GM12878 (cell line): ENCODE measurements at regions not wholly inside any gene's neighbourhood (a gene's known extent, or its start where the extent isn't known, plus 50 kb on each side); places are given as distances from the start of the nearest gene placed in this dataset.

Experiments
- ATAC-seq: fragments of 200-7000 bp; cut with Tn5 transposase; 3 replicates; pipeline ENCODE4 v1.9.1; 2020; ENCODE audit warnings: mild to moderate bottlenecking, moderate library complexity
- BruUV-seq: library from RNA; stranded (reverse); fragments of 400-500 nt; replicated peaks from 2 replicates; lab custom pipeline; 2021; lab: Mats Ljungman, UMichigan
- CTCF ChIA-PET: fragments of 300-600 bp; sonication (Branson Sonifier 250); formaldehyde crosslinking; extraction: SDS; loops from one replicate; lab custom pipeline; 2021; ENCODE audit warnings: inconsistent platforms; lab: Yijun Ruan, JAX
- POLR2A ChIA-PET: fragments of 350-600 bp; formaldehyde crosslinking; extraction: SDS; loops from one replicate; lab custom pipeline; 2021; ENCODE audit warnings: inconsistent platforms; lab: Charles Lee
- RAD21 ChIA-PET: fragments of 300-600 bp; sonication (Branson Sonifier 250); formaldehyde crosslinking; loops from one replicate; lab custom pipeline; 2023; ENCODE audit warnings: antibody characterized with exemption; ENCODE audit not compliant: unreplicated experiment; lab: Charles Lee
- SMC1A ChIA-PET: fragments of 300-600 bp; sonication (Branson Sonifier 250); formaldehyde crosslinking; loops from one replicate; lab custom pipeline; 2023; ENCODE audit not compliant: unreplicated experiment, uncharacterized antibody; lab: Charles Lee
- DNase-seq: peaks from one replicate; pipeline ENCODE4 v3.0.0-alpha.2; 2011; ENCODE audit warnings: low read depth, low spot score
- FAIRE-seq: peaks from 3 replicates; lab custom pipeline; 2011; peaks lifted over from hg19 to GRCh38; lab: Jason Lieb, UNC
- H2AFZ ChIP-seq: 2 replicates; pipeline ENCODE4 v1.6.0; 2011; ENCODE audit warnings: low read depth, low read length, control low read depth; ENCODE audit not compliant: control insufficient read depth
- H3K27ac ChIP-seq: 2 replicates; pipeline ENCODE4 v1.5.1; 2011; ENCODE audit warnings: control low read depth; ENCODE audit not compliant: control insufficient read depth, insufficient read depth
- H3K27me3 ChIP-seq, 2 experiments: replicated peaks in 1 of 2; 2 replicates each; pipeline versions ENCODE4 v1.6.0 to v1.6.1; 2011; ENCODE audit warnings: low read length in 1 of 2; ENCODE audit not compliant: control insufficient read depth in 2 of 2, insufficient read depth in 2 of 2
- H3K36me3 ChIP-seq, 2 experiments: 2 replicates each; pipeline ENCODE4 v1.5.1; 2011; ENCODE audit warnings: low read length in 1 of 2; ENCODE audit not compliant: control insufficient read depth in 2 of 2, insufficient read depth in 2 of 2
- H3K4me1 ChIP-seq: 2 replicates; pipeline ENCODE4 v1.6.1; 2011; ENCODE audit warnings: mild to moderate bottlenecking, low read length, moderate library complexity, mixed read lengths; ENCODE audit not compliant: control insufficient read depth, insufficient read depth
- H3K4me2 ChIP-seq: 2 replicates; pipeline ENCODE4 v1.6.0; 2011; ENCODE audit warnings: control low read depth; ENCODE audit not compliant: control insufficient read depth, insufficient read depth
- H3K4me3 ChIP-seq: fragments of 200-600 bp; sonication (generic); 2 replicates; pipeline ENCODE4 v1.5.1; 2016
- H3K79me2 ChIP-seq: 2 replicates; pipeline ENCODE4 v1.6.0; 2011; ENCODE audit warnings: low read length; ENCODE audit not compliant: control insufficient read depth, insufficient read depth
- H3K9ac ChIP-seq: 2 replicates; pipeline ENCODE4 v1.8.0; 2011; ENCODE audit warnings: low read length, control low read depth, mixed read lengths; ENCODE audit not compliant: control insufficient read depth, insufficient read depth
- H3K9me3 ChIP-seq: replicated peaks from 3 replicates; pipeline ENCODE4 v1.5.1; 2011; ENCODE audit warnings: mild to moderate bottlenecking, low read length; ENCODE audit not compliant: control insufficient read depth, insufficient read depth
- H4K20me1 ChIP-seq: 2 replicates; pipeline ENCODE4 v1.6.0; 2011; ENCODE audit not compliant: control insufficient read depth, insufficient read depth
- ATF3 ChIP-seq: IDR thresholded peaks from 2 replicates; pipeline ENCODE4 v1.6.1; 2011; ENCODE audit warnings: low read depth, mild to moderate bottlenecking, low read length, moderate library complexity, borderline replicate concordance; ENCODE audit errors: extremely low read depth
- BCLAF1 ChIP-seq: fragments of 450-650 bp; IDR thresholded peaks from 2 replicates; pipeline ENCODE4 v1.6.1; 2017; ENCODE audit warnings: antibody characterized with exemption, mild to moderate bottlenecking, moderate library complexity
- CTCF ChIP-seq, 3 experiments: IDR thresholded peaks in 2 of 3; conservative IDR thresholded peaks in 1 of 3; 2 replicates each; pipeline ENCODE4 v1.5.1; 2011; ENCODE audit warnings: low read depth in 3 of 3, low read length in 3 of 3, mild to moderate bottlenecking in 3 of 3, control low read depth in 2 of 3, moderate library complexity in 2 of 3, inconsistent platforms in 1 of 3, mixed read lengths in 1 of 3; ENCODE audit not compliant: control insufficient read depth in 2 of 3, insufficient read depth in 1 of 3; ENCODE audit errors: extremely low read depth in 1 of 3
- FOXK2 ChIP-seq: fragments of 450-650 bp; IDR thresholded peaks from 2 replicates; pipeline ENCODE4 v1.6.1; 2017; ENCODE audit warnings: mild to moderate bottlenecking, moderate library complexity
- KAT2A ChIP-seq: conservative IDR thresholded peaks from 2 replicates; pipeline ENCODE4 v1.6.1; 2011; ENCODE audit warnings: low read depth, low read length; ENCODE audit not compliant: control insufficient read depth
- LARP7 ChIP-seq: fragments of 450-650 bp; IDR thresholded peaks from 2 replicates; pipeline ENCODE4 v1.6.1; 2017; ENCODE audit warnings: mild to moderate bottlenecking
- MTA3 ChIP-seq: IDR thresholded peaks from 2 replicates; pipeline ENCODE4 v1.6.1; 2012; ENCODE audit warnings: low read length, inconsistent platforms, borderline replicate concordance
- NR2F1 ChIP-seq: fragments of 450-650 bp; conservative IDR thresholded peaks from 2 replicates; pipeline ENCODE4 v1.6.1; 2017; ENCODE audit warnings: mild to moderate bottlenecking
- RUNX3 ChIP-seq: IDR thresholded peaks from 2 replicates; pipeline ENCODE4 v1.6.1; 2012; ENCODE audit warnings: low read length, inconsistent platforms
- in situ Hi-C: fragments of 300-500 bp; cut with MboI; formaldehyde crosslinking; loops from 9 replicates; pipeline ENCODE4 v1.14.3; 2018; ENCODE audit warnings: mixed read lengths
- intact Hi-C: fragments of 100-400 bp; cut with micrococcal nuclease; formaldehyde crosslinking; loops from one replicate; pipeline ENCODE4 v1.14.2; 2022; ENCODE audit not compliant: unreplicated experiment

- in situ Hi-C loops (no loop called here), intact Hi-C loops (no loop called here)
Observed at GRCh38 chr11:95534809-95535208, 254.8 kb downstream of the FAM76B start.

More at GRCh38 chr11:95534809-95535208, 254.8 kb downstream of the FAM76B start:
- H3K4me2 ChIP-seq, result no peak overlapping the region
- RAD21 ChIA-PET, result interaction anchor here (1.4 kb wide), 1 partner anchor 382 kb away, joined by 5 read pairs; no protein-coding TSS in a partner anchor
- POLR2A ChIA-PET, result no interaction called here
- TF ChIP-seq BCLAF1 (no peak), LARP7 (no peak), KAT2A (no peak), RUNX3 (no peak), NR2F1 (no peak), ATF3 (no peak), MTA3 (no peak), FOXK2 (no peak), CTCF (IDR thresholded peaks at IDR 0.05 in 2 of 3, conservative IDR thresholded peaks at IDR 0.05 in 1 of 3; ENCODE audit: control insufficient read depth in 2 of 3, extremely low read depth in 1 of 3, insufficient read depth in 1 of 3, low read depth in 3 of 3, low read length in 3 of 3) (no peak)
- BruUV-seq, result no TSS peak
- H3K36me3 ChIP-seq, result no peaks in the 10 kb centered on the region
- CTCF ChIA-PET, result no interaction called here
- no peaks in the 10 kb centered on the region for H3K4me1 ChIP-seq
- H3K9ac ChIP-seq, result no peak overlapping the region
- no peaks in the 10 kb centered on the region for H3K79me2 ChIP-seq
- no peak overlapping the region for H2AFZ ChIP-seq
- no peak for FAIRE-seq
- H3K4me3 ChIP-seq, result no peak overlapping the region
- no peak for DNase-seq
- SMC1A ChIA-PET, result no interaction called here
- H3K9me3 ChIP-seq, result no peaks in the 10 kb centered on the region
- ATAC-seq, result no peak
- H3K27me3 ChIP-seq, result no peaks in the 10 kb centered on the region
- H4K20me1 ChIP-seq, result no peaks in the 10 kb centered on the region
- no peak overlapping the region for H3K27ac ChIP-seq
